Loucy (cell line): ENCODE measurements at regions not wholly inside any gene's neighbourhood (a gene's known extent, or its start where the extent isn't known, plus 50 kb on each side); places are given as distances from the start of the nearest gene placed in this dataset.

Source experiments
- EZH2phosphoT487 ChIP-seq: fragments of 200-600 bp; IDR thresholded peaks from 2 replicates; pipeline ENCODE4 v1.6.1; 2018; ENCODE audit warnings: antibody characterized with exemption, mild to moderate bottlenecking, moderate library complexity, borderline replicate concordance
- TF ChIP-seq, protein P1 (sequence below): fragments of 200-600 bp; sonication (generic); conservative IDR thresholded peaks from 2 replicates; pipeline ENCODE4 v1.5.1; 2014; ENCODE audit warnings: mild to moderate bottlenecking, antibody characterized with exemption, low read length

DNA sequence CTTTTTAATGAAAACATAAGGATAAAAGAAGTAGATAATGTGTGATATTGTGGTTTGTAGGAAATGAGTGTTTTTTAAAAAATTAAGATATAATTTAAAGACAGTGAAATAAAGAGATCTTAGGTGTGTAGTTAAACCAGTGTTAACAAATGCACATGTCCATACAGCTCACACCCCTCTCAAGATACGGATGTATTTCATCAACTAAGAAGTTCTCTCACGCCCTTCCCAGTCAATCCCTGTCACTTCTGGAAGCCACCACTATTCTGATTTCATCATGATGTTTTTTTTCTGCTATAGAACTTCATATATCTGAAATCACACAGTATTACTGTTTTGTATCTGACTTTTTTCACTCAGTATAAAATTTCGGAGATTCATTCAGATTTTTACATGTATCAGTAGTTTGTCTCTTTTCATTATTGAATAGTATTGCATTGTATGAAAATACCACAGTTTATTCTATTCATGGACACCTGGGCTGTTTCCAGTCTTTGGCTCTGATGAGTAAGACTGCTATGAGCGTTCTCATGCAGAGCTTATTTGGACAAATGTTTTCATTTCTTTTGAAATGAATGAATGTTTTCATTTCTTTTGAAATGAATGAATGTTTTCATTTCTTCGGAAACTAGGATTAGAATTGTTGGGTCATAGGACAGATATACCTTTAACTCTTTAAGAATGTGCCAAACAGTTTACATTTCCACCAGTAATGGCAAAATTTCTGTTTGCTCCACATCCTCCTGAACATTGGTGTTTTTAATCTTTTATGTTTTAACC, 49.7 kb upstream of the ELOVL5 start:
- TF ChIP-seq, protein P1, sequence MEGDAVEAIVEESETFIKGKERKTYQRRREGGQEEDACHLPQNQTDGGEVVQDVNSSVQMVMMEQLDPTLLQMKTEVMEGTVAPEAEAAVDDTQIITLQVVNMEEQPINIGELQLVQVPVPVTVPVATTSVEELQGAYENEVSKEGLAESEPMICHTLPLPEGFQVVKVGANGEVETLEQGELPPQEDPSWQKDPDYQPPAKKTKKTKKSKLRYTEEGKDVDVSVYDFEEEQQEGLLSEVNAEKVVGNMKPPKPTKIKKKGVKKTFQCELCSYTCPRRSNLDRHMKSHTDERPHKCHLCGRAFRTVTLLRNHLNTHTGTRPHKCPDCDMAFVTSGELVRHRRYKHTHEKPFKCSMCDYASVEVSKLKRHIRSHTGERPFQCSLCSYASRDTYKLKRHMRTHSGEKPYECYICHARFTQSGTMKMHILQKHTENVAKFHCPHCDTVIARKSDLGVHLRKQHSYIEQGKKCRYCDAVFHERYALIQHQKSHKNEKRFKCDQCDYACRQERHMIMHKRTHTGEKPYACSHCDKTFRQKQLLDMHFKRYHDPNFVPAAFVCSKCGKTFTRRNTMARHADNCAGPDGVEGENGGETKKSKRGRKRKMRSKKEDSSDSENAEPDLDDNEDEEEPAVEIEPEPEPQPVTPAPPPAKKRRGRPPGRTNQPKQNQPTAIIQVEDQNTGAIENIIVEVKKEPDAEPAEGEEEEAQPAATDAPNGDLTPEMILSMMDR: no peak
- TF ChIP-seq EZH2phosphoT487: no peak
